ENCODE measurements at regions not wholly inside any gene's neighbourhood (a gene's known extent, or its start where the extent isn't known, plus 50 kb on each side); places are given as distances from the start of the nearest gene placed in this dataset.

DNA sequence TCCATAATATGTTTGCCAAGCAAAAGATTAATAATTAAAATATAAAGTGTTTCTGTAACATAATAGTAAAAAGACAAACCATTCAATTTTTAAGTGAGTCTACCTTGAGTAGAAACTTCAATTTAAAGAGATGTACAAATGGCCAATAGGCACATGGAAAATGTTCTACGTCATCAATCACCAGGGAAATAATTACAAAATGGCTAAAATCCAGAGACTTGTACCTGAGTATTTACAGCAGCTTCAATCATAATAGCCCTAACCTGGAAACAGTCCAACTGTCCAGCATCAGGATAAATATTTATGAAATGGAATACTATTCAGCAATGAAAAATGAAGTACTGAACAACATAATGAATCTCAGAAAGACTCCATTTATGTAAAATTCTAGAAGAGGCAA is 95.5 kb upstream of the FAR2 start:
- DNase-seq: no peak

DNA sequence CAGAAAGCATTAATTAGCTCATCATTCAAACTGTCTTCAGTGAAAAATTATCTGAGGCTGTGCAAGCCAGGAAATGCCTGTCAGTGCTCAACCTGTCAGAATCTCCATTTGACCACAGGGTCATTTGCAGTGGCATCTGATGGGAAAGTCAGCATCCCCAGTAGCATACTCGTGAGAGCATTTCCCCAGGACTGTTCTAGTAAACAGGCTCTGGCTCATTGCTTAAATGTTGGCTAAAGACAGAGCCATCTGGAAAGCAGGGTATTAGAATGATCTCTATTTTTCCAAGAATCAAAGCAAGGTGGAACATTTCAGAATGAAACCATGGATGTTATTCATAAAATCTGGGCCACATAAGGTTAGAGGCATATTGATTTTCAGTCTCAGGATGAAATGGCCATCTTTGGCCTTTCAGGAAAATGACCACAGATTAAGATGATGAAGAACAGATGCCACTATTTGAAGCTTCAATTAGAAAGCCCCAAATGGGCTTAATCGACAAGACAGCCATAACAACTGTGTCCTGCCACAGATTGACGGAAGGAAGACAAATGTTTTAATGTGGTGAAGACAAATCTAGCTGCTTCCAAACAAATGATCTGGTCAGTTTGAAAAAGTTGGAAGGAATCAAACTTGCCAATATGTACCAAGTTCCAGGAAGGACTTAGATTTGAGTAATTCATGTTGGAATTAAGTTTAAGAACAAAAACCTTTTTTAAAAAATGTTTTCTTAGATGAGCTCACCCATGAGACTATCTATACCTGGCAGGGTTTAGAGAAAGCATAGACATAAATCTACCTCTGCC is 94.0 kb upstream of the FAR2 start:
- DNase-seq: no peak

DNA sequence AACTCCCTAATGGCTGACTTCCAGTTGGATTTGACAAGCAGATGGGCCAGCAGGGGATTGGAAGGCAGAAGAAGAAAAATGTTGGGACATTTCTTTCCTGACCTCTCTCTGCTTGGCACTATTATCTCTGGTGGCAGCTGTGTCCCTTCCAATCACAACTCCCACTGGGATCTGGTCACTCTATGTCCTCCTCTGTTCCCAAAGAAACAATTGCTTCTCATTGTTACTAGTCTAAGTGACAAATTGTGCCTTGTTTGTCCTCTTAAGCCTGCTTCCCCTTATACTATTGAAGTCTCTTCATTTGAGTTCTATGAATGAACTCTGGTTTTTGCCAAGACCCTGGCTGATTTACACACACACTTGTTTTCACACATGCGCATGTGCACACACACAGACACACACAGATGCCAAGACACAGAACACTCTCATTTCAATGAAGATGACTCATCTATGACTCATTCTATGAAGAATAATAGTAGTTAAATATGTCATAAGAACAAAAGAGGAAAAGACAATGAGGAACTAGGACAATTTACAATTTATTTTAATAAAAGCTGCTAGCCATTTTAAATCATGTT is 83.0 kb upstream of the FAR2 start:
- no peak for DNase-seq

DNA sequence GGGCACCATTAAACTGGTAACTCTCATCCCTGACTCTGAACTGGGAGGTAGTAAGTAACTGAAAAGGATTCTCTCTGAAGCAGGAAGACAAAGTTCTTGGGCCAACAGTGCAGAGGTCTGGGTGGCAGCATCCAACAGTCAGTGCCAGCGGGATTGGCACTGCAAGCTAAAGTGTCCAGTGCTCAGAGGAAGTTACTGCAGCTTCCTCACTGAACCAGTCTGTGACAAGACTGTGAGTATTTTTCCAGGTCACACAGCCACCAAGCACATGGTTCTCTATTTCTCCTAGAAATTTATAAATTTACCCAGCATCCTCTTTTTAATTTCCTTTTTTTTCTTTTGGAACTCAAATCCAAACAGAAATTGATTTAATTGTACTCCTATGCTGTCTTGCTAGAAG is 81.6 kb upstream of the FAR2 start:
- no peak for DNase-seq

DNA sequence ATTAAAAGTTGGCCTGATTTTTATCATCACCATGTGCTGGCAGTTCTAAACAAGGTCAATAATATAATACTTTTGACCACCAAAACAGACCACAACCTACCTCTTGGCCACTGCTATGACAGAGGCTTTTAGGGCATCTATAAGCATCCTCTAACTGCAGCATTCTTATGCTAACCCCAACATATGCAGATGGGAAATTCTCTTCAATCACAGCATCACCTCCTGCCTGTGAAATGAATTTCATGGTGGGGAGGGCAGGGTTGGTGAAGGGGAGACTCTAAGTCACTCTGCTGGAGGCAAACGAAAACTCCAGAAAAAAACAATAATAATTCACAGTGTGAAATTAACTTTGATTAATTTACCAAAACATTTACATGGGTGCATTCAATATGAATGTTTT is 78.8 kb upstream of the FAR2 start:
- DNase-seq: no peak

DNA sequence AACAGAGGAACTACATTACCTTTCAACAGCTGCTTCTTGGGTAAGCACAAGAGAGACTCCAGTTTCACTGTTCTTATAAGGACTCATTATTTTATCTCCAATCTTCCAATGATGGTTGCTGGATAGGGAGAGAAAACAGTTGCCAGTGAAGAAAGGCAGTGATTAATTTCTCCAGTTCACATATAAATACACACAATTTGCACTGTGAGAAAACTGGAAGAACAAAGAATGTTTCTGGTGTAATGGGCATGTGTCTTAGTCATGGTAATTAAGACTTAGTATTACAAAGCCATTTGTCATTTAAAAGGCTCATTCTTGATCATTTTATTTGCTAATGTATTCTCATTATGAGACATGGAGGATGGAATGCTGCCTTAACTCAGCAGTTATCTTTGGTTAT is 78.0 kb upstream of the FAR2 start:
- DNase-seq: no peak

DNA sequence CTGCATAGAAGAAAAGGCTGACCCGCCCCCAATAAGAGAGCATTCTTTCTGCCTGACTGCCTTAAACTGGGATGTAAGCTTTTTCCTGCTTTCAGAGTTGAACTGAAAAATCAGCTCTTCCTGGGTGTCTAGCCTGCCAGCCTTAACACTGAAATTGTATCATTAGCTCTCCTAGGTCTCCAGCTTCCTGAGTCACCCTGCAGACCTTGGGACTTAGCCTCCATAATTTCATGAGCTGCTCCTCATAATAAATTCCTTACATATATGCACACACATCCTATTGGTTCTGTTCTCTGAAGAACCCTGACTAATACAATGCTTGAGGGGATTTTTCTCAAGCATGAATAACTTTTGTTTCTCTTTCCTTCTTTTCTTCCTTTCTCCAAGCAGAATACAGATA is 76.4 kb upstream of the FAR2 start:
- peak; percentile 49 for DNase-seq

DNA sequence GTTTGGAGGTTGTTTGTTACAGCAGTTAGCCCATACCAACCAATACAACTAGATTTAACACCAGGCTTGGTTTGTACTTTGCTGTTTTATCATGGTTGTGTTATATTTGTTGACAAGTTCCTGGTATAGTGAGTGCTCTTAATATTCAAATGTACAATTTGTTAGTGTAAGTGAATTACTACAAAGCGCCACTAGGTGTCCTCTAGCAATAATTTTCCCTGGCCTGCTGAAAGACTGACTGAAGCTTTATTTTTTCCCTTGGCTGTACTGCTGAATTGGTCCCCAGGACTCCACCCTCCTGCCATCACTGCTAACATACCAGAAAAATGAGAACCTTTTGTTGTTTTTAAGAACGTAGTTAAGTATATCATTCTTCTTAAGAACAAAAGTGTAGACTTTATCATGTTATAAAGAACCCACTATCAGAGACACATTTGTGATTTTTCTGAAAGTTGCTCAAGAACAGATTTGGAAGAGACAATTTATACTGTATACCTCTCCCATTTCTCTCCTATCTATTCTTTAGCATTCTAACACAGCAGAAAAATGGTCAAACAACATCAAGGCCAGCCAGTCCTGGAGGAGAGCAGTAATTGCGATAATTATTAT is 75.3 kb upstream of the FAR2 start:
- DNase-seq: peak; percentile 11

DNA sequence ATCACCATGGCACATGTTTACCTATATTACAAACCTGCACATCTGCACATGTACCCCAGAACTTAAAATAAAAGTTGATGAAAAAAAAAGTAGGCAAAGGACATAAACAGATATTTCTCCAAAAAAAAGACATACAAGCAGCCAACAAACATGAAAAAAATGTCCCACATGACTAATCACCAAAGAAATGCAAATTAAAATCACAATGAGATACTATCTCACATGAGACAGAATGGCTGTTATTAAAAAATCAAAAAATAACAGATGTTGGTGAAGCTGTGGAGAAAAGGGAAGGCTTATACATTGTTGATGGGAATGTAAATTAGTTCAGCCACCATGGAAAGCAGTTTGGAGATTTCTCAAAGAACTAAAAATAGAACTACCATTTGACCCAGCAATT is 68.0 kb upstream of the FAR2 start:
- DNase-seq: no peak

DNA sequence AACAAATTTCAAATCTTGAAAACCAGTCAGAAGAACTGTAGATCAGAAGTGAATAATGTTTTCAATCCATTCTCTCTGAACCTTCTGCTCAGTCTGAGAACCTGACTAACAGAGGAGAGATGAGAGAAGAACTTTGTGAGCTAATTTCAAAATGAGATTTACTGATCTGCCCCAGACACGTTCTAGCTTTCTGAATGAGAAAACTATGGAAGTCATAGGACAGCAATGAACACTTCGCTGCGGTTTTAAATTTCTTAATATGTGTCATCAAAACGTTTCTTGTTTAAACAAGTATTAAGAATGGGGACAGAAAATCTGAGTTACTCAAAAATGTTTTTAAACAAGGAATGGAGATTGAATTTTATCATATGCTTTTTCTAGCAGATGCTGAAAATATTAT is 66.6 kb upstream of the FAR2 start:
- no peak for DNase-seq

DNA sequence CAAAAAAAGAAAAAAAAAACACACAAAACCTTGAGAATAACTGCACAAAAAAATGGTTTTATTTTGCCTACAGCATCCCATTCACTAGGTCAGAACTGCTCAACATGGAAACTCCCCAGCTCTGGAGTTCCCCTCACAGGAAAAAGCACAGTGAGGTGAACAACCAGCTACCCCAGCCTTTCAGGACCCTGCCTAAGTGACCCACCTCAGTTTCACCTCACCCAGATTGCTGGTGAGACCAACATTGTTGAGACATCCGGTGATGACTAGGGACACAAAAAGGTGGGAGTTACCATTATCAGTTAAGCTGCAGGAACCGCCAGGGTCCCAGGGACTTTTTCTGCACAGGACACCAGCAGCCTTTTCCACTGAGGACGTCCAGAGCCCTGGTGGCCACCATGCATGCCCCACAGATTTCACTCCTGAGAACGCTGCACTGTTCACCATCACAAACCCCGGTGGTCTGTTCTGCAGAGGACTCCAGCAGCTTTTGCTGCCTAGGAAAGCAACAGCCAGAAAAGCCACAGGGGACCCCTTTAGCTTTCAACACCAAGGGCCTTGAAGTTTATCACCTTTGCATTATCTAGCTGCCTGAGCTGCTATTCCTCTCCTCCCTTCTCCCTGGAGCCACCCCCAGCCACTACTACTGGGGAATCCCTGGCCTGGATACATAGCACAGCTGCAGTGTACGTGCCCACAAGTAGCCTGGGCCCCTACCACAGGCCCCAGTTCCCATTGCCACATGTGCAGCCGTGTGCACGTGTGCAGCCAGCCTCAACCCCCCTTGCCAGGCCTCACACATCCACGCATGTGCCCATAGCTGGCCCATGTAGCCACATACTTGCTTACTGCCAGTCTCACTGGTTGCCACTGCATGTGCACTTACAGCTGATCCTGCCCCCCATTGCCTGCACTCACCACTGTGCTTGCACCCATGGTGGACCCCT is 62.5 kb upstream of the FAR2 start:
- no peak for DNase-seq

DNA sequence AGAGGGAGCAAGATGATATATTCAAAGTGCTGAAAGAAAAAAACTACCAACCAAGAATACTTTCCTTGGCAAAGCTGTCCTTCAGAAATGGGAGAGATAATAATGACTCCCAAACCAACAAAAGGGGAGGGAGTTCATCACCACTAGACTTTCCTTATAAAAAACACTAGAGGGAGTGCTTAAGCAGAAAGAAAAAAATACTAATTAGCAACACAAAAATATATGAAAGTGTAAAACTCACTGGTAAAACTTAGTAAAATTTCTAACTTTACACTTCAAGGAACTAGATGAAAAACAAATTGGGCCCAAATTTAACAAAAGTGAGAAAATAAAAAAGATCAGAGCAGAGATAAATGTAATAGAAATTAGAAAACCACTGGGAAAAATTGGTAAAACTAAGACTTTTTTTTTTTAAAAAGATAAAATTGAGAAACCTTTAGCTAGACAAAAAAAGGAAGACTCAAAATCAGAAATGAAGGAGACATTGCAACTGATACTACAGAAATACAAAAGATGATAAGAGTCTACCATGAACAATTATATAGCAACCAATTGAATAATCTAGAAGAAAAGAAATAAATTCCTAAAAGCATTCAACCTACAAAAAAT is 60.4 kb upstream of the FAR2 start:
- no peak for DNase-seq
